ENCODE measurements at regions not wholly inside any gene's neighbourhood (a gene's known extent, or its start where the extent isn't known, plus 50 kb on each side); places are given as distances from the start of the nearest gene placed in this dataset.

GRCh38 chr5:44663991-44664710 is 144.6 kb upstream of the MRPS30 start:
- H3K4me3 ChIP-seq (ENCODE audit: low read depth, low read length) = no peak overlapping the region
- no peak for DNase-seq (ENCODE audit: low read depth)

DNA sequence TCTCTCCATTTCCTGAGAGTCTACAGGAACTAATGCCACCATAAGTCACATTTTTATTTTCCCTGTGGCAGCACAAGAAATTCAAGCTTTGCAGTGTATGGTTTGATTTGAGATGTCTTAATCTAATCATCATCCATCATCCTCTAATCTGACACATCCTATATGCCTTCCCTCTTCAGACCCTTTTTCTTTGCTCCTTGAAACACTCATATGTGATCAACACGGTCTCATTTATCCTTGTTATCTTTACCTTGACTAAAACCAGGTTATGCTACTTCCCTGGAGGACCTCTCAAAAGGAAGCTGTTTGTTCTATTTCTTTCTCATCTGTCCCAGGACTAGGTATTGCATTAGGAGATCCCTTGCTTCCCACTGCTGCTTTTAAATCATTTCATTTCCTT is 146.9 kb upstream of the MRPS30 start:
- H3K4me3 ChIP-seq (ENCODE audit: low read depth, low read length) = no peak overlapping the region
- no peak for DNase-seq (ENCODE audit: low read depth)

GRCh38 chr5:44660251-44660650 is 148.5 kb upstream of the MRPS30 start:
- H3K4me3 ChIP-seq (ENCODE audit: low read depth, low read length) = no peak overlapping the region
- no peak for DNase-seq (ENCODE audit: low read depth)

GRCh38 chr5:44659334-44659733 is 149.4 kb upstream of the MRPS30 start:
- no peak for DNase-seq (ENCODE audit: low read depth)
- H3K4me3 ChIP-seq (ENCODE audit: low read depth, low read length) = no peak overlapping the region

DNA sequence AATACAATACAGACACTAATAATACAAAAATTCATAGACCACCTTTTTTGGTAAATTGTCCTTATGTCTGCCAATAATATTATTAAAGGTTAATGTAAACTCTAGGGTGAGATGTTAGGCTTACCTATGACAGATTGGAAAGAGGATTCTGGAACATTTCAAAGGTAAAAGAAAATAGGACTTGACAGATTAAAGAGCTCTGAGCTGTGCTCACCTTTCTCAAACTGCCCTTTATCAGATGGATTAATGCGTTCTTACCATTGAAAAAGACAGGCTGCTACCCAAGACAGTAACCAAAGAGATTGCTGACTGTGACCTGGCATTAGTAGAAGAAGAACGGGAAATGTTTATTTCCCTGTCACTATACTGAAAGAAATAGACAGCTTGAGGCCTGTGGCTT is 156.1 kb upstream of the MRPS30 start:
- H3K4me3 ChIP-seq (ENCODE audit: low read depth, low read length) = no peak overlapping the region
- DNase-seq (ENCODE audit: low read depth) = no peak

DNA sequence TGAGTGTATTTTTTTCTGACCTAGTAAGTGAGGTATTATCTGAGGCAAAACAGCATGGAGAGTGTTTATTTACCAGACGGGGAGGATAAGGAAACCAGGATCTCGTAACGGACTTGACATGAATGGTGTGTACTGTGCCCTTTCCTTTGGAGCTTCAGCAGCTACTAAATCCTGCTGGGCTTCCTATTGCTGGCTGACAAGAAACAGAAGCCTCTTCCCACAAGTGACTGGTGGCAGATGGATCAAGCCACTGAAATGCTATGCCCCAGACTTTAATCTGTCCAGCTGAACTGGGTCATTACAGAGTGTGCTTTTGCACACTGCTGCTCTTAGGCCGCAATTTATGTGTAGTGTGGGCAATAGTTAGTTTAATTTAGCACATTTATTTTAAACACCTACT is 162.7 kb upstream of the MRPS30 start:
- no peak overlapping the region for H3K4me3 ChIP-seq (ENCODE audit: low read depth, low read length)
- no peak for DNase-seq (ENCODE audit: low read depth)

DNA sequence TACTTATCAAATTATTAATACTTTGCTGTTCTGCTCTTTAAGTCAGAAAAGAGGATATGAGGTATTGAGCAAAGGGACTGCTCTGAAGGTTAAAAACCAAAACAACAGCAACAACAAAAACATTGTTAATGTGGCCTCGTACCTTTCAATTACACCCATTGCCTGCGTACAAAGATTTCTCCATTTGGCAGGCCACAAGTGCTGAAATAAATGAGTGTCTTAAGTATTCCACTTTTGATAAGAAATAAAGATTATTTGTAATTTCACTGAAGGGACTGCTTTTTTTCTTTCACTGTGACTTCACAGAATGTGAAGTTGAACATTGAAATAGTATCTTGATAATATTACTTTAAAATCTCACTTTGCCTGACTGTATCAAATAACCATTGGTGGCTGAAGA is 163.2 kb upstream of the MRPS30 start:
- no peak for DNase-seq (ENCODE audit: low read depth)
- no peak overlapping the region for H3K4me3 ChIP-seq (ENCODE audit: low read depth, low read length)

DNA sequence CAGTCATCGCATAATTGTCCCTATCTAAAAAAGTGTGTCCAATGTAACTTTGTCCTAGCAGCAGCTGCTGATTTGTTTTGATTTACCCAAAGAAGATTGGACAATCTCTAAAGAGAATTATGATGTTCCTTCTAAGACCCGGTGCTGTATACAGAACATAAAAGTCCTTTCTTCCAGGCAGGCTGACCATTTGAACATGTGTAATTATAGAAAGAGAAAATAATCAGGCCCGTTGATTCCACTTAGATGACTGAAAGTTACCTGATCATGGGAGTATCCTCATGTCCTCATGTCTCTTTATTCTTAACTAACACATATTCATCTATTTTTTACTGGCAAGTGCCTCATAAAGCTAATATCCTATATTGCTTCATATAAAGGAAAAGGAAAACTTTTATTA is 164.1 kb upstream of the MRPS30 start:
- no peak overlapping the region for H3K4me3 ChIP-seq (ENCODE audit: low read depth, low read length)
- DNase-seq (ENCODE audit: low read depth) = no peak

GRCh38 chr5:44641820-44642219 is 166.9 kb upstream of the MRPS30 start:
- H3K4me3 ChIP-seq (ENCODE audit: low read depth, low read length) = no peak overlapping the region
- no peak for DNase-seq (ENCODE audit: low read depth)

DNA sequence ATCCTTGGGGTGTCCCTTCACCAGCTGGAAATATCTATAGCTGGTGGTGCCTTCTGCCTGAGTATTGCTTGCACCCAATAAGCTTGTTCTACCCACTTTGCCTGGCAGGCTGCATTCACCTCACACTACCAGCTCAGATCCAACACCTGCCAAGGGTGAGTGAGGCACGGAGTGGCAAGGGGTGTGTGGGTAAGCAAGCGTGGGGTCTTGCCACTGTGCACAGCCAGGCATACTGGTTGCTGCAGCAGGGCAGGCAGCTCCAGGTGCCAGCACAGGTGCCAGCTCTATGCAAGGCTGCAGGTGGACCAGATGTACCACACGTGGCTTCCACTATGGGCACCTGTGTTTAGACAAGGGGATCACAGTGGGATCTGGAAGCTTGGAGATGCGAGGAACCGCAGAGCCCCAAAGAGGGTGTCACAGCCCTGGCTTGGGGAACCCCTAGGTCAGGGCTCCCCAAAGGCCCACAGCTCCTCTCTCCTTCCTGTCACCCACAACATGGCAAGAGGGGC is 167.7 kb upstream of the MRPS30 start:
- no peak for DNase-seq (ENCODE audit: low read depth)
- no peak overlapping the region for H3K4me3 ChIP-seq (ENCODE audit: low read depth, low read length)

GRCh38 chr5:44637916-44638869 is 170.6 kb upstream of the MRPS30 start:
- no peak for DNase-seq (ENCODE audit: low read depth)

DNA sequence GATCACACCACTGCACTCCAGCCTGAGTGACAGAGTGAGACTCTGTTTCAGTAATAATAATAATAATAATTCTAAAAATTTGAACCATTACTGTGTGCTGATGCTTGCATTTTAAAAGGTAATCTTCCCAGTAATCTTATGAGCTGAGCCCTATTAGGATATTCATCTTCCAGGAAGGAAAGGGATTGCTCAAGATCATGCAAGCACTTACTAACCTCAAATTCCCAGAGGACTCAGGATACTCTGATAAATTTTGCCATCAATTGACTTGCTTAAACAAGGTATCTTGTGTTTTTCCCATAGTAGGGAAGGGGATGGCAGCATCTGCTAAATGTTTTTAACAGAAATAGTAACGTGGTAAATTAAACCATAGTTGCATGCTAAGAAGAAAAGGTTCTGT is 176.4 kb upstream of the MRPS30 start:
- H3K4me3 ChIP-seq (ENCODE audit: low read depth, low read length) = no peak overlapping the region
- DNase-seq (ENCODE audit: low read depth) = no peak

More at GRCh38 chr5:44637916-44638869, 170.6 kb upstream of the MRPS30 start:
- H3K4me3 ChIP-seq (ENCODE audit: low read depth, low read length) = no peak overlapping the region

GRCh38 chr5:44626846-44627245 is 181.9 kb upstream of the MRPS30 start:
- H3K4me3 ChIP-seq (ENCODE audit: low read depth, low read length) = no peak overlapping the region
- DNase-seq (ENCODE audit: low read depth) = no peak

GRCh38 chr5:44622331-44622730 is 186.4 kb upstream of the MRPS30 start:
- no peak for DNase-seq (ENCODE audit: low read depth)
- no peak overlapping the region for H3K4me3 ChIP-seq (ENCODE audit: low read depth, low read length)

DNA sequence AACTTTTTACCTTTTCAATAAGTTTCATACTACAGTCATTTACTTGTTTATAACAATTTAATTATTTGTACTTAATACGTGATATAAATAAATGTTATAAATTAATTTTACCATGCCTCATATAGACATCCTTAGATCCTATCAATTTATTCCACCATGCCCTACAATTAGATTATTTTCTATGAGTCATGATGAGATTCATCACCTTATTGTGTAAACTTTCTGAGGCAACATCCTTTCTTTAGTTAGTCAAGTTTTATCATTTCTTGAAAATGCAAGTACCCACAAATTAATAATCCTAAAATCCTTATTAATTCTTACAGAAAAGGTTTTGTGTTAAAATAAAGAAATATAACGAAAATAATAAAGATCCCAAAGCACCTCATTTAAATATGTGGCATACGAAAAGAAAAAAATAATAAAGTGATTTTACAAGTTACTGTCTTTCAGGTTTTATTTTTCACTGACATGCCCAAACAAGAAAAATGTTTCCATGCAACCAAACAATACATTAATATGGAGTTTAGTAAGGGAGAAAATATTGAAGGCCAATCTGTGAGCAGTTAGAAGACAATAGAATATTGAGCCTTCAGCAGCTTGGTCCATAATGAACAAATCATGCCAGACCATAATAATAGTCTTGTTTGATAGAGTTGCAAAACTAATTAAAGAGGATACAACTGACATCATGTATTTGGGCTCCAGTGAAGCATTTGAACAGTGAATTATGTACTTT is 188.7 kb upstream of the MRPS30 start:
- no peak for DNase-seq (ENCODE audit: low read depth)
- no peak overlapping the region for H3K4me3 ChIP-seq (ENCODE audit: low read depth, low read length)

DNA sequence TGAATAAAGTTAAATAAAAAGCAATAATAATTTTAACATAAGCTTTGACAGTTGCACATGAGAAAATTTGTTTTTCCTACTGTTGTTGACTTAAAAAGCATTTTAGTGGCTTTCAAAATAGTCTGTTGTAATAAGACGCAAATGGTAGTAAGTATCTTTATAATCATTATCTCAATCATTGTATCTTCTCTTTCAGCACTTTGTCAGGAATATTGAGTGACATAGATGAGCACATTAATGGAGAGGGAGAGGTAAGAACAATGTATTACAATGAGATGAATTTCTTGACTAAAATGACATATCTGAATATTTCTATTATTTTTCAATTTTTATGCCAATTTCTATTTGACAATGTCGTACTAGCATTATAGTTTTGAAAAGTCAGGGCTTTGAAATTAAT is 193.9 kb upstream of the MRPS30 start:
- no peak for DNase-seq (ENCODE audit: low read depth)
- no peak overlapping the region for H3K4me3 ChIP-seq (ENCODE audit: low read depth, low read length)

- no peak for DNase-seq (ENCODE audit: low read depth)
- no peak overlapping the region for H3K4me3 ChIP-seq (ENCODE audit: low read depth, low read length)
These were observed 194.8 kb upstream of the MRPS30 start for GRCh38 chr5:44613936-44614335.

DNA sequence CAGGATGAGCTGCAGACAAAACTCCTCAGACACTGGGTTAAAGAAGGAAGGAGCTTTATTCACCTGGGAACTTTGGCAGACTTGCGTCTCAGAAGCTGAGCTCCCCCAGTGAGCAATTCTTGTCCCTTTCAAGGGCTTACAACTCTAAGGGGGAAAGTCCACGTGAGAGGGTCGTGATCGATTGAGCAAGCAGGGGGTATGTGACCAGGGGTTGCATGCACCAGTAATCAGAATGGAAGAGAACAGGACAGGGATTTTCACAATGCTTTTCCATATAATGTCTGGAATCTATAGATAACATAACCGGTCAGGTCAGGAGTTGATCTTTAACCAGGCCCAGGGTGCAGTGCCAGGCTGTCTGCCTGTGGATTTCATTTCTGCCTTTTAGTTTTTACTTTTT is 202.8 kb upstream of the MRPS30 start:
- H3K4me3 ChIP-seq (ENCODE audit: low read depth, low read length) = no peak overlapping the region
- no peak for DNase-seq (ENCODE audit: low read depth)

- no peak overlapping the region for H3K4me3 ChIP-seq (ENCODE audit: low read depth, low read length)
- DNase-seq (ENCODE audit: low read depth) = no peak
These were observed 205.1 kb upstream of the MRPS30 start for GRCh38 chr5:44603496-44604272.
